ENCODE measurements at regions not wholly inside any gene's neighbourhood (a gene's known extent, or its start where the extent isn't known, plus 50 kb on each side); places are given as distances from the start of the nearest gene placed in this dataset.

- H3K4me3 ChIP-seq (ENCODE audit: low read length): no peak overlapping the region
- H3K9ac ChIP-seq (ENCODE audit: low read depth, low read length): no peak overlapping the region
- no peak overlapping the region for H3K4me2 ChIP-seq (ENCODE audit: low read length)
- H3K36me3 ChIP-seq (ENCODE audit: insufficient read depth, low read length): no peaks in the 10 kb centered on the region
- no peaks in the 10 kb centered on the region for H3K4me1 ChIP-seq (ENCODE audit: control insufficient read depth, insufficient read depth, low read length)
- H3K9me3 ChIP-seq (replicated peaks; ENCODE audit: low read length): no peaks in the 10 kb centered on the region
- H3K27me3 ChIP-seq (ENCODE audit: control insufficient read depth, insufficient read depth, low read length): no peaks in the 10 kb centered on the region
These were observed 142.4 kb upstream of the SOX11 start for GRCh38 chr2:5549771-5550170.

DNA sequence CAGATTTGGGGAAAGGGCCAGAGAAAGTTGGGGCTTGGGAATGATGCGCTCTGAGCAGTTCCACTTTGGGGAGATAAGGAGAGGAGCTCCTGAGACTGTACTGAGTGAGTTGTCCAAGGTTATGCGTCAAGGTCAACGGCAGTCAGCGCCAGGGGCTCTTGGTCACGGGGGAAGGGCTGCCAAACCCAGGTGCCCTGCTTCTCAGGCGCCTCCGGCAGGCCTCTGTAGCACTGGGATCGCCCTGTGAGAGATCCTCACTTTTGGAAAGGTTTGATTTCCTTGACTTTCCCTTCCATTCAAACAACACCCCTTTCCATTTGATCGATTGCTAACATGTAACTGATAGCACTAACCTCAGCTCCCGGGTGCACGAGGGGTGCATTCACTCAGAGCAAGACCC, 136.5 kb upstream of the SOX11 start:
- H3K4me2 ChIP-seq (ENCODE audit: low read length): no peak overlapping the region
- no peak overlapping the region for H3K4me3 ChIP-seq (ENCODE audit: low read length)
- H3K27me3 ChIP-seq (ENCODE audit: control insufficient read depth, insufficient read depth, low read length): no peaks in the 10 kb centered on the region
- no peaks in the 10 kb centered on the region for H3K36me3 ChIP-seq (ENCODE audit: insufficient read depth, low read length)
- no peaks in the 10 kb centered on the region for H3K9me3 ChIP-seq (replicated peaks; ENCODE audit: low read length)
- H3K4me1 ChIP-seq (ENCODE audit: control insufficient read depth, insufficient read depth, low read length): peaks cover 1% of the 10 kb centered on the region
- H3K9ac ChIP-seq (ENCODE audit: low read depth, low read length): no peak overlapping the region

DNA sequence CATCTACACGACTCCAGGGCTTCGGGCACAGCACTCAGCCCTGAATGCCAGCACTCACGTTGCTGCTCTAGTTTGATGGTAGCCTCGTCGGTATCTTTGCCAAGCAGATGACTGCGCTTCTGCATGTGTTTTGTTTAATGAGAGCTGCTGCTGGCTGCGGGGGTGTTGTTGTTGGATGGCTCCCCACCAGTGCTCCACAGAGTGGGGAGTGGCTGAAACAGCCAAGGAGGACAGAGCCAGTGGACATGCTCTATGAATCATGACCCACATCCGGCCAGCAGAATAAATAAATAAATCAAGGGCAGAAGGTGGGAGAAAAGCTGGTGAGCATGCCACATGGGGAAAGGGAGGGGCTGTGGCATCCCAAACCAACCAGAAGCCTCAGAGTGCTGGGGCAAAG, 131.2 kb upstream of the SOX11 start:
- peak overlapping the region; percentile 25 for H3K4me3 ChIP-seq (ENCODE audit: low read length)
- H3K9me3 ChIP-seq (replicated peaks; ENCODE audit: low read length): no peaks in the 10 kb centered on the region
- H3K4me2 ChIP-seq (ENCODE audit: low read length): peak overlapping the region; percentile 61
- H3K4me1 ChIP-seq (ENCODE audit: control insufficient read depth, insufficient read depth, low read length): peaks cover 16% of the 10 kb centered on the region
- no peak overlapping the region for H3K9ac ChIP-seq (ENCODE audit: low read depth, low read length)
- H3K27me3 ChIP-seq (ENCODE audit: control insufficient read depth, insufficient read depth, low read length): no peaks in the 10 kb centered on the region
- H3K36me3 ChIP-seq (ENCODE audit: insufficient read depth, low read length): no peaks in the 10 kb centered on the region

DNA sequence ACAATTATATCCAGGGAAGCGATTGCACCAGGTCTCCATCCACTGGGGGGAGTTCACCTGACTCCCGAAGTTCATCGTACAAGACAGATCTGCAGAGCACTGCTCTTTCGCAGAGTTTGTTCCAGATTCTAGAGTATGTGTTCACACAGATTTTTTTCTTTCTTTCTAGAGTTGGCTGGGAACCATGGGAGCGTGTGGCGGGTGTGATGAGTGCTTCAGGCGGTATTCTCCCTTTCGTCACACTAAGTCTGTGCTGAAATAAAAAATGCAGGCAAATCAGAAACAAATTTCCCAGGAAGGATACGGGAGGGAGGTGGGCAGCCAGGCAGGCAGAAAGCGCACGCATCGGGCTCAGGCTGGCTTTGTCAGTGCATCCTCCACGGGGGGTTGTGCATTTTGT, 129.8 kb upstream of the SOX11 start:
- Histone ChIP-seq H3K36me3 (ENCODE audit: insufficient read depth, low read length) (no peaks in the 10 kb centered on the region), H3K4me1 (ENCODE audit: control insufficient read depth, insufficient read depth, low read length) (peaks cover 16% of the 10 kb centered on the region), H3K9me3 (replicated peaks; ENCODE audit: low read length) (no peaks in the 10 kb centered on the region), H3K9ac (ENCODE audit: low read depth, low read length) (no peak overlapping the region), H3K27me3 (ENCODE audit: control insufficient read depth, insufficient read depth, low read length) (no peaks in the 10 kb centered on the region), H3K4me2 (ENCODE audit: low read length) (peak overlapping the region; percentile 33), H3K4me3 (ENCODE audit: low read length) (no peak overlapping the region)

GRCh38 chr2:5562865-5563264, 129.3 kb upstream of the SOX11 start:
- H3K9ac ChIP-seq (ENCODE audit: low read depth, low read length): no peak overlapping the region
- H3K4me1 ChIP-seq (ENCODE audit: control insufficient read depth, insufficient read depth, low read length): peaks cover 16% of the 10 kb centered on the region
- H3K9me3 ChIP-seq (replicated peaks; ENCODE audit: low read length): no peaks in the 10 kb centered on the region
- no peaks in the 10 kb centered on the region for H3K27me3 ChIP-seq (ENCODE audit: control insufficient read depth, insufficient read depth, low read length)
- H3K4me3 ChIP-seq (ENCODE audit: low read length): no peak overlapping the region
- peak overlapping the region; percentile 33 for H3K4me2 ChIP-seq (ENCODE audit: low read length)
- H3K36me3 ChIP-seq (ENCODE audit: insufficient read depth, low read length): no peaks in the 10 kb centered on the region

GRCh38 chr2:5563411-5563810, 128.8 kb upstream of the SOX11 start:
- Histone ChIP-seq H3K4me2 (ENCODE audit: low read length) (no peak overlapping the region), H3K9ac (ENCODE audit: low read depth, low read length) (no peak overlapping the region), H3K9me3 (replicated peaks; ENCODE audit: low read length) (no peaks in the 10 kb centered on the region), H3K4me3 (ENCODE audit: low read length) (no peak overlapping the region), H3K4me1 (ENCODE audit: control insufficient read depth, insufficient read depth, low read length) (peaks cover 16% of the 10 kb centered on the region), H3K36me3 (ENCODE audit: insufficient read depth, low read length) (no peaks in the 10 kb centered on the region), H3K27me3 (ENCODE audit: control insufficient read depth, insufficient read depth, low read length) (no peaks in the 10 kb centered on the region)

- Histone ChIP-seq H3K4me1 (ENCODE audit: control insufficient read depth, insufficient read depth, low read length) (no peaks in the 10 kb centered on the region), H3K9me3 (replicated peaks; ENCODE audit: low read length) (no peaks in the 10 kb centered on the region), H3K9ac (ENCODE audit: low read depth, low read length) (no peak overlapping the region), H3K27me3 (ENCODE audit: control insufficient read depth, insufficient read depth, low read length) (no peaks in the 10 kb centered on the region), H3K4me2 (ENCODE audit: low read length) (no peak overlapping the region), H3K4me3 (ENCODE audit: low read length) (no peak overlapping the region), H3K36me3 (ENCODE audit: insufficient read depth, low read length) (no peaks in the 10 kb centered on the region)
These were observed 122.9 kb upstream of the SOX11 start for GRCh38 chr2:5569256-5569655.

DNA sequence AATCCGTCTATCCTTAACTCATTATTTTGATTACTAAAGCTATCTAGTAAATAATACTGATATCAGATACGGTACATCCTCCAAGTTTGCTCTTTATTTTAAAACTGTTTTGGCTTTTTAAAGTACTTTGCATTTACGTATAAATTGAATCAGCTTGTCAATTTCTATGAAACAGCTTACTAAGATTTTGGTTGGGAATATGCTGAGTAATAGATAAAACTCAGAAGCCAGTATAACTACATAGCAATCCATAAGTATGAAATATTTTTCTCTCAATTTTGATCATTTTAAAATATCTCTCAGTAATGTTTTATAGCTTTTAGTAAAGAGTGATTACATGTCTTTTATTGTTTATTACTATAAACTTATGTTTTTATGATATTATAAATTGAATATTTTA, 116.2 kb upstream of the SOX11 start:
- Histone ChIP-seq H3K9ac (ENCODE audit: low read depth, low read length) (no peak overlapping the region), H3K9me3 (replicated peaks; ENCODE audit: low read length) (no peaks in the 10 kb centered on the region), H3K4me2 (ENCODE audit: low read length) (no peak overlapping the region), H3K27me3 (ENCODE audit: control insufficient read depth, insufficient read depth, low read length) (no peaks in the 10 kb centered on the region), H3K36me3 (ENCODE audit: insufficient read depth, low read length) (no peaks in the 10 kb centered on the region), H3K4me3 (ENCODE audit: low read length) (no peak overlapping the region), H3K4me1 (ENCODE audit: control insufficient read depth, insufficient read depth, low read length) (no peaks in the 10 kb centered on the region)

GRCh38 chr2:5587766-5588165, 104.4 kb upstream of the SOX11 start:
- no peak overlapping the region for H3K9ac ChIP-seq (ENCODE audit: low read depth, low read length)
- H3K4me3 ChIP-seq (ENCODE audit: low read length): no peak overlapping the region
- H3K9me3 ChIP-seq (replicated peaks; ENCODE audit: low read length): no peaks in the 10 kb centered on the region
- H3K4me2 ChIP-seq (ENCODE audit: low read length): peak overlapping the region; percentile 46
- no peaks in the 10 kb centered on the region for H3K36me3 ChIP-seq (ENCODE audit: insufficient read depth, low read length)
- peaks cover 19% of the 10 kb centered on the region for H3K4me1 ChIP-seq (ENCODE audit: control insufficient read depth, insufficient read depth, low read length)
- H3K27me3 ChIP-seq (ENCODE audit: control insufficient read depth, insufficient read depth, low read length): no peaks in the 10 kb centered on the region

- Histone ChIP-seq H3K4me2 (ENCODE audit: low read length) (no peak overlapping the region), H3K36me3 (ENCODE audit: insufficient read depth, low read length) (no peaks in the 10 kb centered on the region), H3K4me3 (ENCODE audit: low read length) (no peak overlapping the region), H3K9ac (ENCODE audit: low read depth, low read length) (no peak overlapping the region), H3K9me3 (replicated peaks; ENCODE audit: low read length) (no peaks in the 10 kb centered on the region), H3K27me3 (ENCODE audit: control insufficient read depth, insufficient read depth, low read length) (no peaks in the 10 kb centered on the region), H3K4me1 (ENCODE audit: control insufficient read depth, insufficient read depth, low read length) (peaks cover 25% of the 10 kb centered on the region)
These were observed 103.6 kb upstream of the SOX11 start for GRCh38 chr2:5588601-5589000.

GRCh38 chr2:5589183-5589582, 103.0 kb upstream of the SOX11 start:
- Histone ChIP-seq H3K4me3 (ENCODE audit: low read length) (no peak overlapping the region), H3K36me3 (ENCODE audit: insufficient read depth, low read length) (no peaks in the 10 kb centered on the region), H3K9ac (ENCODE audit: low read depth, low read length) (no peak overlapping the region), H3K9me3 (replicated peaks; ENCODE audit: low read length) (no peaks in the 10 kb centered on the region), H3K4me2 (ENCODE audit: low read length) (no peak overlapping the region), H3K4me1 (ENCODE audit: control insufficient read depth, insufficient read depth, low read length) (peaks cover 31% of the 10 kb centered on the region), H3K27me3 (ENCODE audit: control insufficient read depth, insufficient read depth, low read length) (no peaks in the 10 kb centered on the region)

DNA sequence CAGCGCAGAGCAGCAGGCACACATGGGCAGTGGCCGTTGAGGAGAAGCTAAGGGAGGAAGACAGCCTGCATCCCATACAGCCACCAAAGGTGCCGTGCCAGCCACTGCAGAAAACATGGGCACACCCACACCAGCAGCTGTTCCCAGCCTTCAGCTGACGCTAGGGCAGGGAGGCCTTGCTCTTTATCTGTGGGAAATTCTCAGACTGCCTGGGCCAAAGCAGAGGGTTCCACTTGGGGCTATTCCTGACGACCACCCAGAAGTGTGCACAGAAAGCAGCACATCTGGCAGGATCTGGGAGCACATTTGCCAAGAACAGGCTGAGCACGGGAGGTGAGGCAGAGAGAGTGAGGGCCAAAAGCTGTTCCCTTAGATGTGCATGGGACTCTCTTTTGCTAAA, 101.3 kb upstream of the SOX11 start:
- Histone ChIP-seq H3K4me3 (ENCODE audit: low read length) (no peak overlapping the region), H3K27me3 (ENCODE audit: control insufficient read depth, insufficient read depth, low read length) (no peaks in the 10 kb centered on the region), H3K4me1 (ENCODE audit: control insufficient read depth, insufficient read depth, low read length) (peaks cover 32% of the 10 kb centered on the region), H3K9ac (ENCODE audit: low read depth, low read length) (no peak overlapping the region), H3K9me3 (replicated peaks; ENCODE audit: low read length) (no peaks in the 10 kb centered on the region), H3K4me2 (ENCODE audit: low read length) (no peak overlapping the region), H3K36me3 (ENCODE audit: insufficient read depth, low read length) (no peaks in the 10 kb centered on the region)

Measured in skeletal muscle satellite cell (primary cell).